GM20000 (cell line): ENCODE measurements at regions not wholly inside any gene's neighbourhood (a gene's known extent, or its start where the extent isn't known, plus 50 kb on each side); places are given as distances from the start of the nearest gene placed in this dataset.

Experiments
- DNase-seq: peaks from one replicate; pipeline ENCODE4 v3.0.0; 2012; ENCODE audit warnings: low spot score
- CTCF ChIP-seq: IDR thresholded peaks from 2 replicates; pipeline ENCODE4 v1.5.1; 2012; ENCODE audit warnings: mild to moderate bottlenecking, control low read depth; ENCODE audit errors: extremely low read depth, missing control alignments

- no peak for DNase-seq
- no peak for TF ChIP-seq CTCF
Measured at GRCh38 chr2:217440000-217440399, 562.8 kb downstream of the TNS1 start.

GRCh38 chr2:217438821-217439220 lies 564.0 kb downstream of the TNS1 start:
- TF ChIP-seq CTCF: no peak
- DNase-seq: peak; percentile 36

- no peak for TF ChIP-seq CTCF
- DNase-seq: no peak
Measured at GRCh38 chr2:217438136-217438535, 564.7 kb downstream of the TNS1 start.

GRCh38 chr2:217437290-217437870 lies 565.4 kb downstream of the TNS1 start:
- TF ChIP-seq CTCF: no peak
- DNase-seq: no peak

- no peak for TF ChIP-seq CTCF
Measured at GRCh38 chr2:217436386-217436785, 566.4 kb downstream of the TNS1 start.

GRCh38 chr2:217434180-217434975 lies 568.4 kb downstream of the TNS1 start:
- DNase-seq: peak; percentile 85
- no peak for TF ChIP-seq CTCF

More at GRCh38 chr2:217436386-217436785, 566.4 kb downstream of the TNS1 start:
- no peak for DNase-seq

GRCh38 chr2:217433522-217433921 lies 569.3 kb downstream of the TNS1 start:
- no peak for DNase-seq
- TF ChIP-seq CTCF: no peak
